ENCODE measurements at regions not wholly inside any gene's neighbourhood (a gene's known extent, or its start where the extent isn't known, plus 50 kb on each side); places are given as distances from the start of the nearest gene placed in this dataset.

GRCh38 chr6:166009385-166010031, 158.1 kb downstream of the TBXT start:
- TF ChIP-seq POLR2AphosphoS5 (IDR thresholded peaks at IDR 0.05; ENCODE audit: borderline replicate concordance, low read depth, low read length) (no peak), FOXP2 (optimal IDR thresholded peaks at IDR 0.05; ENCODE audit: control extremely low read depth, extremely low read length, insufficient read depth) (no peak)

Measured in SK-N-MC (cell line).